ENCODE measurements at regions not wholly inside any gene's neighbourhood (a gene's known extent, or its start where the extent isn't known, plus 50 kb on each side); places are given as distances from the start of the nearest gene placed in this dataset.
"Not testable (repeated sequence)": the region's sequence is repeated elsewhere in the genome, so short reads cannot be mapped to it uniquely, and the experiment has no call there.

DNA sequence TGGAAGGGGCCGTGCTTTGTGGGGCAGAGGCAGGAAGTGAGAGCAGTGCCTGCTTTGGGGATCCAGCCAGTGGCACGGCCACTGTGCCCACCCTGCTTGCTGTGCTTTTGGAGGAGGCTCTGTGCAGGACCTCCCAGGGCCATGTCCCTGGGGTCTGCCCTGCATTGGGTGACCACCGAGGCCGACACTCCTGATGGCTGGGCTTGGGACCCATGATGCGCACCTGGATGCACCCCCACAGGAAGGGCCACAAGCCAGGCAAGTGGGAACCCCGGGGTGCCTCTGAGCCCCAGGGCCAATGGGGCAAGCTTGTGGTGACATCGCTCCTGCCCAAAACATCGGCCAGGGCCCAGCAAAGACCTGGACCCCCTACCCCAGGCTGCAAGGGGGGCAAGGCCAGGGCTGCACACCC is 738.6 kb upstream of the GJE1 start:
- Histone ChIP-seq H3K4me1 (no peaks in the 10 kb centered on the region), H3K9me3 (no peaks in the 10 kb centered on the region), H3K4me3 (no peak overlapping the region), H3K27ac (no peak overlapping the region), H3K36me3 (no peaks in the 10 kb centered on the region), H3K27me3 (no peaks in the 10 kb centered on the region)
- no peak for DNase-seq (ENCODE audit: low spot score in 2 of 2)
- no peak for TF ChIP-seq POLR2A (IDR thresholded peaks at IDR 0.05)
- no peak for TF ChIP-seq POLR2AphosphoS5 (IDR thresholded peaks at IDR 0.05)
- TF ChIP-seq, protein P1, sequence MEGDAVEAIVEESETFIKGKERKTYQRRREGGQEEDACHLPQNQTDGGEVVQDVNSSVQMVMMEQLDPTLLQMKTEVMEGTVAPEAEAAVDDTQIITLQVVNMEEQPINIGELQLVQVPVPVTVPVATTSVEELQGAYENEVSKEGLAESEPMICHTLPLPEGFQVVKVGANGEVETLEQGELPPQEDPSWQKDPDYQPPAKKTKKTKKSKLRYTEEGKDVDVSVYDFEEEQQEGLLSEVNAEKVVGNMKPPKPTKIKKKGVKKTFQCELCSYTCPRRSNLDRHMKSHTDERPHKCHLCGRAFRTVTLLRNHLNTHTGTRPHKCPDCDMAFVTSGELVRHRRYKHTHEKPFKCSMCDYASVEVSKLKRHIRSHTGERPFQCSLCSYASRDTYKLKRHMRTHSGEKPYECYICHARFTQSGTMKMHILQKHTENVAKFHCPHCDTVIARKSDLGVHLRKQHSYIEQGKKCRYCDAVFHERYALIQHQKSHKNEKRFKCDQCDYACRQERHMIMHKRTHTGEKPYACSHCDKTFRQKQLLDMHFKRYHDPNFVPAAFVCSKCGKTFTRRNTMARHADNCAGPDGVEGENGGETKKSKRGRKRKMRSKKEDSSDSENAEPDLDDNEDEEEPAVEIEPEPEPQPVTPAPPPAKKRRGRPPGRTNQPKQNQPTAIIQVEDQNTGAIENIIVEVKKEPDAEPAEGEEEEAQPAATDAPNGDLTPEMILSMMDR (IDR thresholded peaks at IDR 0.05): no peak
- TF ChIP-seq EP300 (IDR thresholded peaks at IDR 0.05): no peak
- WGBS: 95% methylated on average over 5 of the region's 8 CpGs

DNA sequence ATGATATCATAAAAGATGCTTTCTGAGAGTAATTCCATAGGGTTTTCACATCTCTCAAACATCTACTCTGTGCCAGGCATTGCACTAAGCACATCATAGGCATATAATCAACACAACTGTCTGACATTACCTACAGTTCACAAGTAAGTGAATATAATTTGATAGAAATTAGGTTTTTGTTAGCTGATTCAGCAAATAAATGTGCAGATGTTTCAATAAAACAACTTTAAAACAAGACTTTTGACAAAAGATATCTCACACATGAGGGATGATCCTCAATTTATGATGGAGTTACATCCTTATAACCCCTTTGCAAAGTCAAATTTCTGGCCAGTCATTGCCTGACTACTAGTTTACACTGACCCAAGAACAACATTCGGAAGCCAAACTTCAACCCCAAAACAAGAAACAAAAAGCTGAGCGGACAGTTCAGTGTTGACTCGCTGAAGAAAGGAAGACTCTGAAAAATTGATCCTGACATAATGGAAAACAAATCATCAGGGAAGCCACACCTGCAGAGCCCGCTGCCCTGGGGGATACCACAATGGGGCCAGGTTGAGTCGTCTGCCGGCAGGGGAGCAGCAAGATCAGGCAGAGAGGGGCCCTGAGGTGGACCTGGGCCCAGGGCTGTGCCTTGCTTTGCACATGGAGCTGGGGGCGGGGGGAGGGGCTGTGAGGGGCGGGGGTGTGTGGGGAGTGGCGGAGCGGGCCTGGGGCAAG is 739.2 kb upstream of the GJE1 start:
- WGBS: 91% methylated on average over 10 of the region's 10 CpGs
- H3K36me3 ChIP-seq: no peaks in the 10 kb centered on the region
- no peaks in the 10 kb centered on the region for H3K27me3 ChIP-seq
- H3K27ac ChIP-seq: no peak overlapping the region
- no peaks in the 10 kb centered on the region for H3K9me3 ChIP-seq
- H3K4me3 ChIP-seq: no peak overlapping the region
- TF ChIP-seq POLR2AphosphoS5 (IDR thresholded peaks at IDR 0.05): no peak
- TF ChIP-seq EP300 (IDR thresholded peaks at IDR 0.05): no peak
- TF ChIP-seq, protein P1 (IDR thresholded peaks at IDR 0.05): no peak
- TF ChIP-seq POLR2A (IDR thresholded peaks at IDR 0.05): no peak
- DNase-seq (ENCODE audit: low spot score in 2 of 2): no peak
- no peaks in the 10 kb centered on the region for H3K4me1 ChIP-seq

DNA sequence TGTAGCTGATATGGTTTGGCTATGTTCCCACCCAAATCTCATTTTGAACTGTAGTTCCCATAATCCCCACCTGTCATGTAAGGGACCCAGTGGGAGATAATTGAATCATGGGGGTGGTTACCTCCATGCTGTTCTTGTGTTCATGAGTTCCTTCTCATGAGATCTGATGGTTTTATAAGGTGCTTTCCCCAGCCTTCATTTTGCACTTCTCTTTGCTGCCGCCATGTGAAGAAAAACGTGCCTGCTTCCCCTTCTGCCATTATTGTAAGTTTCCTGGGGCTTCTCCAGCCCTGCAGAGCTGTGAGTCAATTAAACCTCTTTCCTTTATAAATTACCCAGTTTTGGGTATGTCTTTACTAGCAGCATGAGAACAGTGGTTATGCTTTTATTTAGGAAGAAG is 741.6 kb upstream of the GJE1 start:
- not testable (repeated sequence) for H3K9me3 ChIP-seq; DNase-seq (ENCODE audit: low spot score in 2 of 2); H3K4me1 ChIP-seq; H3K27me3 ChIP-seq; H3K36me3 ChIP-seq; H3K27ac ChIP-seq; H3K4me3 ChIP-seq
- 90% methylated on average over 2 of the region's 2 CpGs for WGBS

DNA sequence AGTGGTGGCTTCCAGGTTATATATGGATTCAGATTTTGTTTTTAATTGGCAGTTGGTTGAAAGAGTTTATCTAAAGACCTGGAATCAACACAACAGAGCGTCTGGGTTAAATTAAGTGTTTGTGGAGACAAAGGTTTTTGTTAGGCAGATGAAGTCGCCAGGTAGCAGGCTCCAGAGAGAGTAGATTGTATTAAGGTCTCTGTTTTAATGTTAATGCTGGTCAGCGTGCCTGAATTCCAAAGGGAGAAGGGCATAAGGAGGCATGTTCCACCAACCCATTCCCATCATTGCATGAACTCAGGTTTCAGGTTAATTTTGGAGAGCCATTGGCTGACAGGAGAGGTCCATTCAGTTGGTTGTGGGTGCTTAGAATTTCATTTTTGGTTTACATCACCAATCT is 744.1 kb upstream of the GJE1 start:
- Histone ChIP-seq H3K27me3 (no peaks in the 10 kb centered on the region), H3K4me1 (no peaks in the 10 kb centered on the region), H3K9me3 (no peaks in the 10 kb centered on the region), H3K36me3 (no peaks in the 10 kb centered on the region), H3K4me3 (no peak overlapping the region), H3K27ac (no peak overlapping the region)
- DNase-seq (ENCODE audit: low spot score in 2 of 2): no peak
- 91% methylated on average over 3 of the region's 3 CpGs for WGBS
- TF ChIP-seq POLR2A (IDR thresholded peaks at IDR 0.05): no peak
- TF ChIP-seq POLR2AphosphoS5 (IDR thresholded peaks at IDR 0.05): no peak
- TF ChIP-seq EP300 (IDR thresholded peaks at IDR 0.05): no peak
- TF ChIP-seq, protein P1 (IDR thresholded peaks at IDR 0.05): no peak

DNA sequence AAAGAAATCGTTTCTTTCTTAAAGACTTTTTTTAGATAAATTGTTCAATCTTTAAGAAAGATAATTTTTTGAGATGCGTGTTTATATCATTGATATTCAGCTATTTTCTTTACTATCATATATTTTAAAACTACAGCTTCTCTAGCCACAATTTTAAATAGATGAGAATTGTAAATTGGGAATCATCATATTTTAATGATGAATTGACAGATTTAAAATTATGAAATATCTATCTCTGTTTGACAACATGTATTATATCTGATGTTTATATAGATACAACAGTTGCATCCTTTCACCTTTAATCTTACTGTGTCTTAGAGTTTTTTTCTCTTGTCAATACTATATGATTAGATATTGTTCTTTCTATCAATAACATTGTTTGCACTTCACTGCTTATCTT is 762.3 kb upstream of the GJE1 start:
- H3K4me1 ChIP-seq: no peaks in the 10 kb centered on the region
- no peaks in the 10 kb centered on the region for H3K9me3 ChIP-seq
- no peak overlapping the region for H3K27ac ChIP-seq
- no peak overlapping the region for H3K4me3 ChIP-seq
- no peak for DNase-seq (ENCODE audit: low spot score in 2 of 2)
- H3K36me3 ChIP-seq: no peaks in the 10 kb centered on the region
- no peaks in the 10 kb centered on the region for H3K27me3 ChIP-seq
- WGBS: 87% methylated on average over 2 of the region's 2 CpGs
- TF ChIP-seq EP300 (IDR thresholded peaks at IDR 0.05) (no peak), POLR2A (IDR thresholded peaks at IDR 0.05) (no peak), POLR2AphosphoS5 (IDR thresholded peaks at IDR 0.05) (no peak)
- TF ChIP-seq, protein P1 (IDR thresholded peaks at IDR 0.05): no peak

DNA sequence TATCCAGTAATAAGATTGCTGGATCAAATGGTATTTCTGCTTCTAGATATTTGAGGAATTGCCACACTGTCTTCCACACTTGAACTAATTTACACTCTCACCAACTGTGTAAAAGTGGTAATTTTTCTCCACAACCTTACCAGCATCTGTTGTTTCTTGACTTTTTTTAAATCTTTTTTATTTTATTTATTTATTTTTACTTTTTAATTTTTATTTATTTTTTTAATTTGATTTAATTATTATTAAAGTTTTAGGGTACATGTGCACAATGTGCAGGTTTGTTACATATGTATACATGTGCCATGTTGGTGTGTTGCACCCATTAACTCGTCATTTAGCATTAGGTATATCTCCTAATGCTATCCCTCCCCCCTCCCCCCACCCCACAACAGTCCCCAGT is 765.9 kb upstream of the GJE1 start:
- H3K9me3 ChIP-seq; H3K36me3 ChIP-seq; H3K4me1 ChIP-seq; DNase-seq (ENCODE audit: low spot score in 2 of 2); H3K27ac ChIP-seq; H3K4me3 ChIP-seq; H3K27me3 ChIP-seq: not testable (repeated sequence)
- WGBS: 86% methylated on average over 1 of the region's 1 CpG
